ENCODE measurements at regions not wholly inside any gene's neighbourhood (a gene's known extent, or its start where the extent isn't known, plus 50 kb on each side); places are given as distances from the start of the nearest gene placed in this dataset.
"Not testable (repeated sequence)": the region's sequence is repeated elsewhere in the genome, so short reads cannot be mapped to it uniquely, and the experiment has no call there.

GRCh38 chr11:112516755-112517154 is 256.1 kb upstream of the PLET1 start:
- peak in 1 of 4 experiments; percentile 12 for DNase-seq

GRCh38 chr11:112518371-112518770 is 257.7 kb upstream of the PLET1 start:
- DNase-seq: no peak

- no peak for DNase-seq
Measured at GRCh38 chr11:112519751-112520150, 259.1 kb upstream of the PLET1 start.

GRCh38 chr11:112520354-112520753 is 259.7 kb upstream of the PLET1 start:
- no peak for DNase-seq

GRCh38 chr11:112522536-112522935 is 261.9 kb upstream of the PLET1 start:
- DNase-seq: peak; percentile 66 to 85 (median 81)

GRCh38 chr11:112523031-112523430 is 262.4 kb upstream of the PLET1 start:
- no peak for DNase-seq

- peak; percentile 49 to 79 (median 74) for DNase-seq
Measured at GRCh38 chr11:112523477-112523876, 262.8 kb upstream of the PLET1 start.

GRCh38 chr11:112523951-112524350 is 263.3 kb upstream of the PLET1 start:
- peak; percentile 46 to 66 (median 55) for DNase-seq

GRCh38 chr11:112524798-112525197 is 264.1 kb upstream of the PLET1 start:
- DNase-seq: peak in 3 of 4 experiments; percentile 66 to 76 (median 70)

GRCh38 chr11:112525270-112525669 is 264.6 kb upstream of the PLET1 start:
- peak; percentile 92 to 97 (median 94) for DNase-seq

GRCh38 chr11:112525844-112526590 is 265.4 kb upstream of the PLET1 start:
- DNase-seq: peak; percentile 9 to 38 (median 16)

- DNase-seq: peak; percentile 56 to 78 (median 63)
Measured at GRCh38 chr11:112526699-112527416, 266.2 kb upstream of the PLET1 start.

GRCh38 chr11:112529071-112529470 is 268.4 kb upstream of the PLET1 start:
- no peak for DNase-seq

GRCh38 chr11:112532506-112532905 is 271.8 kb upstream of the PLET1 start:
- DNase-seq: peak in 2 of 4 experiments; percentile 32 to 36

GRCh38 chr11:112533682-112534081 is 273.0 kb upstream of the PLET1 start:
- DNase-seq: no peak

- DNase-seq: peak in 3 of 4 experiments; percentile 18 to 34 (median 26)
Measured at GRCh38 chr11:112534208-112534607, 273.5 kb upstream of the PLET1 start.

GRCh38 chr11:112537026-112537425 is 276.4 kb upstream of the PLET1 start:
- peak in 2 of 4 experiments; percentile 28 to 52 for DNase-seq

- DNase-seq: peak; percentile 75 to 94 (median 89)
Measured at GRCh38 chr11:112537846-112538330, 277.2 kb upstream of the PLET1 start.

- peak in 3 of 4 experiments; percentile 47 to 56 (median 53) for DNase-seq
Measured at GRCh38 chr11:112538534-112539280, 278.0 kb upstream of the PLET1 start.

GRCh38 chr11:112539281-112539555 is 278.6 kb upstream of the PLET1 start:
- DNase-seq: not testable (repeated sequence)

- no peak for DNase-seq
Measured at GRCh38 chr11:112539741-112540140, 279.1 kb upstream of the PLET1 start.

- DNase-seq: no peak
Measured at GRCh38 chr11:112540261-112540660, 279.6 kb upstream of the PLET1 start.
